ENCODE measurements at regions not wholly inside any gene's neighbourhood (a gene's known extent, or its start where the extent isn't known, plus 50 kb on each side); places are given as distances from the start of the nearest gene placed in this dataset.

GRCh38 chr15:59948924-59949613 lies 55.0 kb upstream of the FOXB1 start:
- Histone ChIP-seq H4K20me1 (ENCODE audit: insufficient read depth) (no peaks in the 10 kb centered on the region), H3K9me3 (ENCODE audit: control insufficient read depth in 1 of 2, insufficient read depth in 1 of 2, low read depth in 1 of 2, low read length in 2 of 2) (no peaks in the 10 kb centered on the region), H3K4me2 (ENCODE audit: low read length) (no peak overlapping the region), H3K9ac (ENCODE audit: low read length) (no peak overlapping the region), H3K36me3 (ENCODE audit: control insufficient read depth in 1 of 2, insufficient read depth in 2 of 2, low read length in 2 of 2) (no peaks in the 10 kb centered on the region), H2AFZ (ENCODE audit: low read depth, low read length, poor library complexity, severe bottlenecking) (no peak overlapping the region), H3K4me1 (ENCODE audit: control insufficient read depth in 1 of 2, insufficient read depth in 2 of 2, low read length in 2 of 2) (no peaks in the 10 kb centered on the region), H3K9me2 (ENCODE audit: insufficient read depth) (no peaks in the 10 kb centered on the region), H3K27ac (ENCODE audit: low read depth, low read length) (no peak overlapping the region), H3K4me3 (replicated peaks in 1 of 2; ENCODE audit: low read depth in 1 of 2, low read length in 2 of 2) (no peak overlapping the region), H3K79me2 (ENCODE audit: insufficient read depth, low read length) (no peaks in the 10 kb centered on the region), H3K27me3 (ENCODE audit: insufficient read depth, low read length) (peaks cover 30% of the 10 kb centered on the region)
- TF ChIP-seq EZH2 (IDR thresholded peaks at IDR 0.05), result no peak
- TF ChIP-seq JUND (IDR thresholded peaks at IDR 0.05), result no peak
- no peak for TF ChIP-seq TCF7L2 (IDR thresholded peaks at IDR 0.05; ENCODE audit: borderline replicate concordance, extremely low read depth, insufficient read depth, insufficient read length)
- no peak for TF ChIP-seq YY1 (IDR thresholded peaks at IDR 0.05; ENCODE audit: extremely low read depth, insufficient replicate concordance, low read depth, low read length)
- no peak for TF ChIP-seq RAD21 (IDR thresholded peaks at IDR 0.05; ENCODE audit: low read depth)
- no peak for TF ChIP-seq ZFX (IDR thresholded peaks at IDR 0.05)
- no peak for TF ChIP-seq FOSL1 (IDR thresholded peaks at IDR 0.05; ENCODE audit: low read depth)
- ChIA-PET CTCF (no interaction called here), POLR2A (no interaction called here), RAD21 (ENCODE audit: low non-redundant PET in 1 of 2, low total read pairs in 2 of 2, uncharacterized antibody in 2 of 2, unreplicated experiment in 2 of 2) (no interaction called here)
- intact Hi-C loops (cut with micrococcal nuclease), result no loop called here
- BruUV-seq (replicated peaks), result no TSS peak
- no peak for DNase-seq (ENCODE audit: low read depth, low spot score)
- no peak for ATAC-seq

- H3K9ac ChIP-seq (ENCODE audit: low read length), result no peak overlapping the region
- RAD21 ChIA-PET (ENCODE audit: low non-redundant PET in 1 of 2, low total read pairs in 2 of 2, uncharacterized antibody in 2 of 2, unreplicated experiment in 2 of 2), result no interaction called here
- no peak for TF ChIP-seq POLR2A (IDR thresholded peaks at IDR 0.05; ENCODE audit: borderline replicate concordance, extremely low read depth, insufficient read depth, insufficient read length)
- no peak for TF ChIP-seq ZBTB33 (IDR thresholded peaks at IDR 0.05; ENCODE audit: extremely low read depth, insufficient replicate concordance, low read length)
- TF ChIP-seq POLR2AphosphoS5 (IDR thresholded peaks at IDR 0.05; ENCODE audit: low read depth, low read length), result no peak
- TF ChIP-seq SIN3A (IDR thresholded peaks at IDR 0.05; ENCODE audit: low read depth), result no peak
- TF ChIP-seq SP1 (IDR thresholded peaks at IDR 0.05; ENCODE audit: low read depth), result no peak
- TF ChIP-seq EGR1 (IDR thresholded peaks at IDR 0.05; ENCODE audit: low read depth), result no peak
- no peak for TF ChIP-seq ZFX (IDR thresholded peaks at IDR 0.05)
- no peak for TF ChIP-seq ATF3 (IDR thresholded peaks at IDR 0.05)
- TF ChIP-seq SRF (IDR thresholded peaks at IDR 0.05; ENCODE audit: low read depth), result no peak
- no peak for TF ChIP-seq YY1 (IDR thresholded peaks at IDR 0.05; ENCODE audit: extremely low read depth, insufficient replicate concordance, low read depth, low read length)
- TF ChIP-seq CEBPB (IDR thresholded peaks at IDR 0.05; ENCODE audit: low read depth), result no peak
- TF ChIP-seq MAX (IDR thresholded peaks at IDR 0.05), result no peak
- no peak for DNase-seq (ENCODE audit: low read depth, low spot score)
- H3K9me2 ChIP-seq (ENCODE audit: insufficient read depth), result no peaks in the 10 kb centered on the region
- H3K9me3 ChIP-seq (ENCODE audit: control insufficient read depth in 1 of 2, insufficient read depth in 1 of 2, low read depth in 1 of 2, low read length in 2 of 2), result no peaks in the 10 kb centered on the region
- no peak for ATAC-seq
- no peak overlapping the region for H3K4me3 ChIP-seq (replicated peaks in 1 of 2; ENCODE audit: low read depth in 1 of 2, low read length in 2 of 2)
- no TSS peak for BruUV-seq (replicated peaks)
- H4K20me1 ChIP-seq (ENCODE audit: insufficient read depth), result no peaks in the 10 kb centered on the region
- POLR2A ChIA-PET, result no interaction called here
- intact Hi-C loops (cut with micrococcal nuclease), result no loop called here
- CTCF ChIA-PET, result no interaction called here
- H3K4me1 ChIP-seq (ENCODE audit: control insufficient read depth in 1 of 2, insufficient read depth in 2 of 2, low read length in 2 of 2), result no peaks in the 10 kb centered on the region
- H3K36me3 ChIP-seq (ENCODE audit: control insufficient read depth in 1 of 2, insufficient read depth in 2 of 2, low read length in 2 of 2), result no peaks in the 10 kb centered on the region
- H3K27me3 ChIP-seq (ENCODE audit: insufficient read depth, low read length), result peaks cover 57% of the 10 kb centered on the region
- no peaks in the 10 kb centered on the region for H3K79me2 ChIP-seq (ENCODE audit: insufficient read depth, low read length)
- H2AFZ ChIP-seq (ENCODE audit: low read depth, low read length, poor library complexity, severe bottlenecking), result no peak overlapping the region
- H3K27ac ChIP-seq (ENCODE audit: low read depth, low read length), result no peak overlapping the region
- no peak overlapping the region for H3K4me2 ChIP-seq (ENCODE audit: low read length)
Measured at GRCh38 chr15:59946084-59946483, 58.0 kb upstream of the FOXB1 start.

All from HCT116 (cell line).